Naive B cell (primary cell): ENCODE measurements at regions not wholly inside any gene's neighbourhood (a gene's known extent, or its start where the extent isn't known, plus 50 kb on each side); places are given as distances from the start of the nearest gene placed in this dataset.

Experiments used
- ATAC-seq, 2 donors: fragments of 150-1000 bp; cut with Tn5 transposase; 2 replicates each; pipeline ENCODE4 v1.10.0; 2021; ENCODE audit warnings: low read depth in 2 of 2, mild to moderate bottlenecking in 2 of 2, moderate library complexity in 2 of 2
- DNase-seq: peaks from one replicate; pipeline ENCODE4 v3.0.0; 2022
- H3K27ac Mint-ChIP-seq, 6 donors: one replicate each; pipeline ENCODE4 v1.8.0; 2020 to 2022; ENCODE audit warnings: mild to moderate bottlenecking in 6 of 6, mixed read lengths in 6 of 6, moderate library complexity in 5 of 6, inconsistent platforms in 2 of 6
- H3K27me3 Mint-ChIP-seq, 3 donors: one replicate each; pipeline ENCODE4 v1.8.0; 2021 to 2022; ENCODE audit warnings: mixed read lengths in 3 of 3, mild to moderate bottlenecking in 1 of 3
- H3K36me3 Mint-ChIP-seq, 2 donors: one replicate each; pipeline ENCODE4 v1.8.0; 2020 to 2022; ENCODE audit warnings: mixed read lengths in 2 of 2, inconsistent platforms in 1 of 2, mild to moderate bottlenecking in 1 of 2
- H3K4me1 Mint-ChIP-seq, 3 donors: one replicate each; pipeline ENCODE4 v1.8.0; 2020 to 2022; ENCODE audit warnings: mixed read lengths in 3 of 3, inconsistent platforms in 1 of 3, mild to moderate bottlenecking in 1 of 3, moderate library complexity in 1 of 3
- H3K4me3 Mint-ChIP-seq, 8 donors: one replicate each; pipeline ENCODE4 v1.8.0; 2020 to 2022; ENCODE audit warnings: mild to moderate bottlenecking in 8 of 8, mixed read lengths in 8 of 8, moderate library complexity in 8 of 8, inconsistent platforms in 2 of 8
- H3K9me3 Mint-ChIP-seq, 7 donors: one replicate each; pipeline ENCODE4 v1.8.0; 2020 to 2022; ENCODE audit warnings: mixed read lengths in 7 of 7, mild to moderate bottlenecking in 5 of 7, inconsistent platforms in 2 of 7, moderate library complexity in 1 of 7

GRCh38 chr5:155959082-155959481, 367.9 kb upstream of the SGCD start:
- Mint-ChIP-seq H3K9me3 (peaks cover 0 to 1% (median 0%) of the 10 kb centered on the region in 7 donors), H3K27ac (no peak overlapping the region), H3K27me3 (no peaks in the 10 kb centered on the region), H3K36me3 (no peaks in the 10 kb centered on the region), H3K4me3 (no peak overlapping the region), H3K4me1 (no peaks in the 10 kb centered on the region)
- no peak for DNase-seq
- no peak for ATAC-seq

- no peaks in the 10 kb centered on the region for H3K27me3 Mint-ChIP-seq
- DNase-seq, result no peak
- H3K27ac Mint-ChIP-seq, result no peak overlapping the region
- no peaks in the 10 kb centered on the region for H3K4me1 Mint-ChIP-seq
- H3K4me3 Mint-ChIP-seq, result no peak overlapping the region
- peaks cover 0 to 5% (median 0%) of the 10 kb centered on the region in 7 donors for H3K9me3 Mint-ChIP-seq
- no peak for ATAC-seq
- peaks cover 0 to under 1% of the 10 kb centered on the region in 2 donors for H3K36me3 Mint-ChIP-seq
These were observed 366.8 kb upstream of the SGCD start for GRCh38 chr5:155960177-155960576.

GRCh38 chr5:155969537-155969936, 357.4 kb upstream of the SGCD start:
- Mint-ChIP-seq H3K36me3 (peaks cover 0 to 9% of the 10 kb centered on the region in 2 donors), H3K4me1 (no peaks in the 10 kb centered on the region), H3K9me3 (peaks cover 3 to 16% (median 11%) of the 10 kb centered on the region in 7 donors), H3K27me3 (peaks cover 0 to 4% (median 0%) of the 10 kb centered on the region in 3 donors), H3K27ac (no peak overlapping the region), H3K4me3 (no peak overlapping the region)
- ATAC-seq (no peak), DNase-seq (no peak)

- ATAC-seq, result no peak
- H3K4me1 Mint-ChIP-seq, result no peaks in the 10 kb centered on the region
These were observed 352.6 kb upstream of the SGCD start for GRCh38 chr5:155974369-155974768.

GRCh38 chr5:155978850-155979249, 348.1 kb upstream of the SGCD start:
- Mint-ChIP-seq H3K4me3 (no peak overlapping the region), H3K36me3 (no peaks in the 10 kb centered on the region), H3K27me3 (peaks cover 0 to 5% (median 0%) of the 10 kb centered on the region in 3 donors), H3K4me1 (no peaks in the 10 kb centered on the region), H3K27ac (no peak overlapping the region), H3K9me3 (peaks cover 0 to 9% (median 0%) of the 10 kb centered on the region in 7 donors)
- ATAC-seq (no peak), DNase-seq (no peak)

More at GRCh38 chr5:155974369-155974768, 352.6 kb upstream of the SGCD start:
- H3K9me3 Mint-ChIP-seq, result peaks cover 0 to 4% (median 0%) of the 10 kb centered on the region in 7 donors
- no peak for DNase-seq
- H3K27me3 Mint-ChIP-seq, result peaks cover 0 to 5% (median 4%) of the 10 kb centered on the region in 3 donors
- no peak overlapping the region for H3K4me3 Mint-ChIP-seq
- H3K27ac Mint-ChIP-seq, result no peak overlapping the region
- H3K36me3 Mint-ChIP-seq, result no peaks in the 10 kb centered on the region

GRCh38 chr5:155982354-155982753, 344.6 kb upstream of the SGCD start:
- ATAC-seq (no peak), DNase-seq (no peak)
- H3K36me3 Mint-ChIP-seq, result no peaks in the 10 kb centered on the region
- H3K4me1 Mint-ChIP-seq, result no peaks in the 10 kb centered on the region
- H3K27me3 Mint-ChIP-seq, result no peaks in the 10 kb centered on the region
- H3K27ac Mint-ChIP-seq, result no peak overlapping the region
- H3K4me3 Mint-ChIP-seq, result no peak overlapping the region
- peaks cover 0 to 13% (median 0%) of the 10 kb centered on the region in 7 donors for H3K9me3 Mint-ChIP-seq

- H3K9me3 Mint-ChIP-seq, result peaks cover 0 to 16% (median 0%) of the 10 kb centered on the region in 7 donors
- no peaks in the 10 kb centered on the region for H3K4me1 Mint-ChIP-seq
- no peak overlapping the region for H3K4me3 Mint-ChIP-seq
- H3K27me3 Mint-ChIP-seq, result no peaks in the 10 kb centered on the region
- no peak overlapping the region for H3K27ac Mint-ChIP-seq
- ATAC-seq (no peak), DNase-seq (no peak)
- no peaks in the 10 kb centered on the region for H3K36me3 Mint-ChIP-seq
These were observed 343.0 kb upstream of the SGCD start for GRCh38 chr5:155983954-155984353.

- Mint-ChIP-seq H3K36me3 (no peaks in the 10 kb centered on the region), H3K4me3 (no peak overlapping the region), H3K9me3 (peaks cover 0 to 7% (median 0%) of the 10 kb centered on the region in 7 donors), H3K27me3 (no peaks in the 10 kb centered on the region), H3K27ac (no peak overlapping the region), H3K4me1 (no peaks in the 10 kb centered on the region)
- no peak for DNase-seq
- no peak for ATAC-seq
These were observed 339.6 kb upstream of the SGCD start for GRCh38 chr5:155987265-155987810.

GRCh38 chr5:155989879-155990278, 337.1 kb upstream of the SGCD start:
- ATAC-seq (no peak), DNase-seq (no peak)
- peaks cover 0 to 8% (median 0%) of the 10 kb centered on the region in 3 donors for H3K27me3 Mint-ChIP-seq
- no peaks in the 10 kb centered on the region for H3K4me1 Mint-ChIP-seq
- H3K9me3 Mint-ChIP-seq, result peaks cover 0 to 11% (median 0%) of the 10 kb centered on the region in 7 donors
- H3K36me3 Mint-ChIP-seq, result no peaks in the 10 kb centered on the region
- no peak overlapping the region for H3K27ac Mint-ChIP-seq
- H3K4me3 Mint-ChIP-seq, result no peak overlapping the region

GRCh38 chr5:155996123-155996522, 330.8 kb upstream of the SGCD start:
- H3K27me3 Mint-ChIP-seq, result peaks cover 0 to 8% (median 0%) of the 10 kb centered on the region in 3 donors
- DNase-seq, result no peak
- no peaks in the 10 kb centered on the region for H3K36me3 Mint-ChIP-seq
- no peak overlapping the region for H3K27ac Mint-ChIP-seq
- no peaks in the 10 kb centered on the region for H3K4me1 Mint-ChIP-seq
- no peak overlapping the region for H3K4me3 Mint-ChIP-seq
- ATAC-seq, result no peak
- peaks cover 0 to 4% (median 0%) of the 10 kb centered on the region in 7 donors for H3K9me3 Mint-ChIP-seq

- no peak overlapping the region for H3K4me3 Mint-ChIP-seq
- no peaks in the 10 kb centered on the region for H3K36me3 Mint-ChIP-seq
- peaks cover 0 to 2% (median 0%) of the 10 kb centered on the region in 7 donors for H3K9me3 Mint-ChIP-seq
- no peaks in the 10 kb centered on the region for H3K4me1 Mint-ChIP-seq
- ATAC-seq, result no peak
- H3K27ac Mint-ChIP-seq, result no peak overlapping the region
- H3K27me3 Mint-ChIP-seq, result peaks cover 0 to 8% (median 0%) of the 10 kb centered on the region in 3 donors
- no peak for DNase-seq
These were observed 328.7 kb upstream of the SGCD start for GRCh38 chr5:155998257-155998656.

GRCh38 chr5:156000115-156000514, 326.8 kb upstream of the SGCD start:
- no peaks in the 10 kb centered on the region for H3K27me3 Mint-ChIP-seq
- no peaks in the 10 kb centered on the region for H3K4me1 Mint-ChIP-seq
- no peak overlapping the region for H3K4me3 Mint-ChIP-seq
- no peak overlapping the region for H3K27ac Mint-ChIP-seq
- no peaks in the 10 kb centered on the region for H3K36me3 Mint-ChIP-seq
- ATAC-seq, result no peak
- DNase-seq, result no peak
- H3K9me3 Mint-ChIP-seq, result peaks cover 0 to 3% (median 0%) of the 10 kb centered on the region in 7 donors

GRCh38 chr5:156004754-156005153, 322.2 kb upstream of the SGCD start:
- Mint-ChIP-seq H3K4me3 (no peak overlapping the region), H3K27ac (no peak overlapping the region), H3K27me3 (peaks cover 0 to 5% (median 0%) of the 10 kb centered on the region in 3 donors), H3K9me3 (peaks cover 0 to 6% (median 0%) of the 10 kb centered on the region in 7 donors), H3K36me3 (no peaks in the 10 kb centered on the region), H3K4me1 (no peaks in the 10 kb centered on the region)
- DNase-seq (no peak), ATAC-seq (no peak)

- no peaks in the 10 kb centered on the region for H3K4me1 Mint-ChIP-seq
- no peaks in the 10 kb centered on the region for H3K36me3 Mint-ChIP-seq
- no peak for ATAC-seq
- DNase-seq, result no peak
- peaks cover 0 to 6% (median 0%) of the 10 kb centered on the region in 7 donors for H3K9me3 Mint-ChIP-seq
- no peak overlapping the region for H3K4me3 Mint-ChIP-seq
- H3K27ac Mint-ChIP-seq, result no peak overlapping the region
- peaks cover 0 to 5% (median 0%) of the 10 kb centered on the region in 3 donors for H3K27me3 Mint-ChIP-seq
These were observed 320.8 kb upstream of the SGCD start for GRCh38 chr5:156006026-156006647.
